ENCODE measurements at regions not wholly inside any gene's neighbourhood (a gene's known extent, or its start where the extent isn't known, plus 50 kb on each side); places are given as distances from the start of the nearest gene placed in this dataset.

GRCh38 chr11:95499516-95500135 is 268.6 kb upstream of the SESN3 start:
- no peaks in the 10 kb centered on the region for H4K20me1 ChIP-seq (ENCODE audit: insufficient read depth, low read length)
- H3K79me2 ChIP-seq (ENCODE audit: insufficient read depth, low read length): no peaks in the 10 kb centered on the region
- H3K9me3 ChIP-seq (ENCODE audit: insufficient read depth, low read length, severe bottlenecking): no peaks in the 10 kb centered on the region
- DNase-seq (no peak), ATAC-seq (ENCODE audit: insufficient read depth, low read depth) (no peak)
- H3K27ac ChIP-seq (ENCODE audit: low read length): no peak overlapping the region
- no peak overlapping the region for H3K4me2 ChIP-seq (ENCODE audit: insufficient read depth, low read length)
- H3K4me1 ChIP-seq (ENCODE audit: insufficient read depth, low read length): no peaks in the 10 kb centered on the region
- H3K4me3 ChIP-seq (ENCODE audit: low read depth in 1 of 2, low read length in 2 of 2): no peak overlapping the region
- H3K9ac ChIP-seq (ENCODE audit: low read depth, low read length): no peak overlapping the region
- no peaks in the 10 kb centered on the region for H3K27me3 ChIP-seq (ENCODE audit: insufficient read depth, low read length, poor library complexity)
- no peak for TF ChIP-seq CTCF (IDR thresholded peaks at IDR 0.05; ENCODE audit: borderline replicate concordance, extremely low read depth, low read length, poor library complexity, severe bottlenecking)
- no peak for TF ChIP-seq EZH2 (IDR thresholded peaks at IDR 0.05; ENCODE audit: borderline replicate concordance, low read depth, low read length, severe bottlenecking)
- no peak overlapping the region for H2AFZ ChIP-seq (ENCODE audit: low read depth, low read length)
- H3K36me3 ChIP-seq (ENCODE audit: insufficient read depth, low read length): no peaks in the 10 kb centered on the region

- no peak for ATAC-seq (ENCODE audit: insufficient read depth, low read depth)
- H3K9ac ChIP-seq (ENCODE audit: low read depth, low read length): no peak overlapping the region
- H3K4me1 ChIP-seq (ENCODE audit: insufficient read depth, low read length): no peaks in the 10 kb centered on the region
- H4K20me1 ChIP-seq (ENCODE audit: insufficient read depth, low read length): no peaks in the 10 kb centered on the region
- no peak overlapping the region for H3K27ac ChIP-seq (ENCODE audit: low read length)
- no peaks in the 10 kb centered on the region for H3K9me3 ChIP-seq (ENCODE audit: insufficient read depth, low read length, severe bottlenecking)
- no peak for DNase-seq
- H3K4me2 ChIP-seq (ENCODE audit: insufficient read depth, low read length): no peak overlapping the region
- no peak for TF ChIP-seq EZH2 (IDR thresholded peaks at IDR 0.05; ENCODE audit: borderline replicate concordance, low read depth, low read length, severe bottlenecking)
- no peak for TF ChIP-seq CTCF (IDR thresholded peaks at IDR 0.05; ENCODE audit: borderline replicate concordance, extremely low read depth, low read length, poor library complexity, severe bottlenecking)
- H2AFZ ChIP-seq (ENCODE audit: low read depth, low read length): no peak overlapping the region
- H3K36me3 ChIP-seq (ENCODE audit: insufficient read depth, low read length): no peaks in the 10 kb centered on the region
- no peaks in the 10 kb centered on the region for H3K27me3 ChIP-seq (ENCODE audit: insufficient read depth, low read length, poor library complexity)
- no peaks in the 10 kb centered on the region for H3K79me2 ChIP-seq (ENCODE audit: insufficient read depth, low read length)
- H3K4me3 ChIP-seq (ENCODE audit: low read depth in 1 of 2, low read length in 2 of 2): no peak overlapping the region
Measured at GRCh38 chr11:95498722-95499425, 267.9 kb upstream of the SESN3 start.

GRCh38 chr11:95496901-95497300 is 265.9 kb upstream of the SESN3 start:
- Histone ChIP-seq H3K4me1 (ENCODE audit: insufficient read depth, low read length) (no peaks in the 10 kb centered on the region), H3K27me3 (ENCODE audit: insufficient read depth, low read length, poor library complexity) (no peaks in the 10 kb centered on the region), H3K27ac (ENCODE audit: low read length) (no peak overlapping the region), H3K9ac (ENCODE audit: low read depth, low read length) (no peak overlapping the region), H3K79me2 (ENCODE audit: insufficient read depth, low read length) (no peaks in the 10 kb centered on the region), H3K4me2 (ENCODE audit: insufficient read depth, low read length) (no peak overlapping the region), H3K9me3 (ENCODE audit: insufficient read depth, low read length, severe bottlenecking) (no peaks in the 10 kb centered on the region), H3K4me3 (ENCODE audit: low read depth in 1 of 2, low read length in 2 of 2) (no peak overlapping the region), H3K36me3 (ENCODE audit: insufficient read depth, low read length) (no peaks in the 10 kb centered on the region), H4K20me1 (ENCODE audit: insufficient read depth, low read length) (no peaks in the 10 kb centered on the region), H2AFZ (ENCODE audit: low read depth, low read length) (no peak overlapping the region)
- no peak for DNase-seq
- no peak for ATAC-seq (ENCODE audit: insufficient read depth, low read depth)
- no peak for TF ChIP-seq CTCF (IDR thresholded peaks at IDR 0.05; ENCODE audit: borderline replicate concordance, extremely low read depth, low read length, poor library complexity, severe bottlenecking)
- no peak for TF ChIP-seq EZH2 (IDR thresholded peaks at IDR 0.05; ENCODE audit: borderline replicate concordance, low read depth, low read length, severe bottlenecking)

Measured in DND-41 (cell line).